OCI-LY7 (cell line): ENCODE measurements at regions not wholly inside any gene's neighbourhood (a gene's known extent, or its start where the extent isn't known, plus 50 kb on each side); places are given as distances from the start of the nearest gene placed in this dataset.

Source experiments
- EZH2phosphoT487 ChIP-seq: fragments of 200-600 bp; sonication (generic); IDR thresholded peaks from 2 replicates; pipeline ENCODE4 v1.6.1; 2018; ENCODE audit warnings: low read depth, borderline replicate concordance, mild to moderate bottlenecking, mixed run types, antibody characterized with exemption, low read length, moderate library complexity, mixed read lengths
- TF ChIP-seq, protein P1 (sequence below): fragments of 200-600 bp; sonication (generic); conservative IDR thresholded peaks from 2 replicates; pipeline ENCODE4 v1.5.1; 2014; ENCODE audit warnings: mild to moderate bottlenecking, antibody characterized with exemption, low read length, moderate library complexity, mixed read lengths

DNA sequence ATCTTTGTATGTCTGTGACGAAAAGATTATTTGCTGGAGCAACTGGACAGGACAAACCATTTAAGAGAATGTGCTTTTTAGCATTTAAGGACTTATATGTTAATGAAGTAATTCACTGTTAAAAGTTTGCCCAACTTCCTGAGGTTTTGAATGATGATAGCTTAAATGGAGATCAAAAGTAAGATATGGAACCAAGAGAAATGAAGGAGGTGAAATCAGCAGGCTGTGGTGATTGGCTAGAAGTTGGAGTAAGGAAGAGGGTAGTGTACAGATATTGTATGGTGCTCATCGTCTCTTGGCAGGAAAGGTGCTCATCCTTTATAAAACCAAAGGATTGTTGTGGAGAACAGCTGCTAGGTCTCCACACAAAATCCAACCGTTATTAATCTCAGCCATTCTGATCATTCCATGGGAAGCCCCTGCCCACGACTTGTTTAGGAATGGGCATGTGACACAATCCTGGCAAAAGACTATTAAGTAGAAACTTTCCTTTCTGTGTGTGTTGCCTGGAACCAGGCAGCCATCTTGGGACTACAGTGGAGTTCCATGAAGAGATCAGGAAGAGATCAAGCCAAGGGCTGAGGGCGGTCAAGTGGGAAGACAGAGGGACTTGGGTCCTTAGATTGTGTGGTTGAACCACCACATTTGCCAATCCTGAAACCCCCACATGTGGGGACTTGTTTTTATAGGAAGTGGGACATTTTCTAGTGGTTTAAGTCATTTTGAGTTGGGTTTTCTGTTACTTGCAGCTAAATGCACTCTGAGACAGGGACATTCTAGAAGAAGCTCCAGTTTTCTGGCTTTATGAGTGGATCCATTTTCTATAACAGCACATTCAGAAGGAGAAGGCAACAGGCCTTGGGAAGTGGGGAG lies 56.8 kb upstream of the CHST11 start:
- TF ChIP-seq, protein P1, sequence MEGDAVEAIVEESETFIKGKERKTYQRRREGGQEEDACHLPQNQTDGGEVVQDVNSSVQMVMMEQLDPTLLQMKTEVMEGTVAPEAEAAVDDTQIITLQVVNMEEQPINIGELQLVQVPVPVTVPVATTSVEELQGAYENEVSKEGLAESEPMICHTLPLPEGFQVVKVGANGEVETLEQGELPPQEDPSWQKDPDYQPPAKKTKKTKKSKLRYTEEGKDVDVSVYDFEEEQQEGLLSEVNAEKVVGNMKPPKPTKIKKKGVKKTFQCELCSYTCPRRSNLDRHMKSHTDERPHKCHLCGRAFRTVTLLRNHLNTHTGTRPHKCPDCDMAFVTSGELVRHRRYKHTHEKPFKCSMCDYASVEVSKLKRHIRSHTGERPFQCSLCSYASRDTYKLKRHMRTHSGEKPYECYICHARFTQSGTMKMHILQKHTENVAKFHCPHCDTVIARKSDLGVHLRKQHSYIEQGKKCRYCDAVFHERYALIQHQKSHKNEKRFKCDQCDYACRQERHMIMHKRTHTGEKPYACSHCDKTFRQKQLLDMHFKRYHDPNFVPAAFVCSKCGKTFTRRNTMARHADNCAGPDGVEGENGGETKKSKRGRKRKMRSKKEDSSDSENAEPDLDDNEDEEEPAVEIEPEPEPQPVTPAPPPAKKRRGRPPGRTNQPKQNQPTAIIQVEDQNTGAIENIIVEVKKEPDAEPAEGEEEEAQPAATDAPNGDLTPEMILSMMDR: no peak
- no peak for TF ChIP-seq EZH2phosphoT487
